AG04449 (cell line): ENCODE measurements at regions not wholly inside any gene's neighbourhood (a gene's known extent, or its start where the extent isn't known, plus 50 kb on each side); places are given as distances from the start of the nearest gene placed in this dataset.

Experiments
- CTCF ChIA-PET: fragments of 350-600 bp; formaldehyde crosslinking; extraction: SDS; loops from one replicate; lab custom pipeline; 2021; ENCODE audit warnings: antibody characterized with exemption; lab: Yijun Ruan, JAX
- POLR2A ChIA-PET: fragments of 400-600, 350-600 bp; formaldehyde crosslinking; extraction: SDS; loops from one replicate; lab custom pipeline; 2020; ENCODE audit warnings: antibody characterized with exemption, inconsistent platforms; lab: Yijun Ruan, JAX
- DNase-seq: peaks from one replicate; pipeline ENCODE4 v3.0.0-alpha.2; 2010; ENCODE audit warnings: low read depth, low spot score
- H3K4me3 ChIP-seq: 2 replicates; pipeline ENCODE4 v1.5.1; 2011; ENCODE audit warnings: low read depth, mild to moderate bottlenecking, control low read depth, low read length
- CTCF ChIP-seq: IDR thresholded peaks from one replicate; pipeline ENCODE4 v1.5.1; 2011; ENCODE audit warnings: mild to moderate bottlenecking, moderate library complexity, low read length, control low read depth, inconsistent platforms; ENCODE audit not compliant: insufficient read depth; ENCODE audit errors: missing control alignments

GRCh38 chr14:84397631-84398030, 1132.3 kb upstream of the FLRT2 start:
- POLR2A ChIA-PET = no interaction called here
- no peak for TF ChIP-seq CTCF
- CTCF ChIA-PET = no interaction called here
- no peak overlapping the region for H3K4me3 ChIP-seq
- DNase-seq = no peak

GRCh38 chr14:84399296-84399910, 1130.5 kb upstream of the FLRT2 start:
- no peak for TF ChIP-seq CTCF
- H3K4me3 ChIP-seq = no peak overlapping the region
- CTCF ChIA-PET = no interaction called here
- no peak for DNase-seq
- POLR2A ChIA-PET = no interaction called here

GRCh38 chr14:84401631-84402030, 1128.3 kb upstream of the FLRT2 start:
- DNase-seq = no peak
- ChIA-PET POLR2A (no interaction called here), CTCF (no interaction called here)
- no peak overlapping the region for H3K4me3 ChIP-seq
- no peak for TF ChIP-seq CTCF

- POLR2A ChIA-PET = no interaction called here
- TF ChIP-seq CTCF = no peak
- H3K4me3 ChIP-seq = no peak overlapping the region
- DNase-seq = no peak
- CTCF ChIA-PET = no interaction called here
These were observed 1126.4 kb upstream of the FLRT2 start for GRCh38 chr14:84403585-84403984.

GRCh38 chr14:84404246-84404645, 1125.7 kb upstream of the FLRT2 start:
- CTCF ChIA-PET = no interaction called here
- no peak overlapping the region for H3K4me3 ChIP-seq
- DNase-seq = no peak
- POLR2A ChIA-PET = no interaction called here
- TF ChIP-seq CTCF = no peak

GRCh38 chr14:84409435-84409834, 1120.5 kb upstream of the FLRT2 start:
- CTCF ChIA-PET = no interaction called here
- TF ChIP-seq CTCF = no peak
- POLR2A ChIA-PET = interaction anchor here (0.6 kb wide), 1 partner anchor 870 kb away, joined by 4 read pairs; no protein-coding TSS in a partner anchor

More at GRCh38 chr14:84409435-84409834, 1120.5 kb upstream of the FLRT2 start:
- H3K4me3 ChIP-seq = no peak overlapping the region
- no peak for DNase-seq
